CD4-positive, CD25-positive, alpha-beta regulatory T cell (primary cell): ENCODE measurements at regions not wholly inside any gene's neighbourhood (a gene's known extent, or its start where the extent isn't known, plus 50 kb on each side); places are given as distances from the start of the nearest gene placed in this dataset.

Experiments used
- ATAC-seq, 2 donors: fragments of 150-1000 bp; cut with Tn5 transposase; one replicate each; pipeline ENCODE4 v1.10.0; 2021; ENCODE audit warnings: low read depth in 2 of 2, moderate number of reproducible peaks in 2 of 2, moderate library complexity in 1 of 2
- DNase-seq, 3 donors: peaks; one replicate each; pipeline versions ENCODE4 v3.0.0 to v3.0.0-alpha.2; 2012 to 2022; ENCODE audit warnings: mixed read lengths in 1 of 3
- H3K27ac ChIP-seq: one replicate; pipeline ENCODE4 v1.7.0; 2013; ENCODE audit warnings: mild to moderate bottlenecking, low read length; ENCODE audit not compliant: insufficient read depth, poor library complexity, severe bottlenecking
- H3K27me3 ChIP-seq: one replicate; pipeline ENCODE4 v1.7.0; 2013; ENCODE audit warnings: low read length; ENCODE audit not compliant: control insufficient read depth, insufficient read depth
- H3K36me3 ChIP-seq: one replicate; pipeline ENCODE4 v1.7.0; 2013; ENCODE audit warnings: mild to moderate bottlenecking, low read length, moderate library complexity; ENCODE audit not compliant: control insufficient read depth, insufficient read depth
- H3K4me1 ChIP-seq: 2 replicates; pipeline ENCODE4 v1.7.0; 2013; ENCODE audit warnings: mild to moderate bottlenecking, low read length; ENCODE audit not compliant: insufficient read depth, control insufficient read depth, poor library complexity, severe bottlenecking
- H3K4me3 ChIP-seq: one replicate; pipeline ENCODE4 v1.7.0; 2013; ENCODE audit warnings: low read depth, mild to moderate bottlenecking, low read length, moderate library complexity
- H3K9me3 ChIP-seq, 2 experiments: 1 replicate in 1 of 2; 2 replicates in 1 of 2; pipeline ENCODE4 v1.7.0; 2013; ENCODE audit warnings: low read length in 2 of 2, mild to moderate bottlenecking in 1 of 2, moderate library complexity in 1 of 2; ENCODE audit not compliant: control insufficient read depth in 2 of 2
- H3K27ac Mint-ChIP-seq, 3 donors: one replicate each; pipeline ENCODE4 v1.8.0; 2020 to 2022; ENCODE audit warnings: mild to moderate bottlenecking in 3 of 3, mixed read lengths in 3 of 3, moderate library complexity in 2 of 3
- H3K27me3 Mint-ChIP-seq: one replicate; pipeline ENCODE4 v1.8.0; 2022; ENCODE audit warnings: mild to moderate bottlenecking, mixed read lengths
- H3K36me3 Mint-ChIP-seq: one replicate; pipeline ENCODE4 v1.8.0; 2020; ENCODE audit warnings: mixed read lengths
- H3K4me1 Mint-ChIP-seq, 4 donors: one replicate each; pipeline ENCODE4 v1.8.0; 2020 to 2022; ENCODE audit warnings: mixed read lengths in 4 of 4, mild to moderate bottlenecking in 1 of 4
- H3K4me3 Mint-ChIP-seq, 4 donors: one replicate each; pipeline ENCODE4 v1.8.0; 2020 to 2022; ENCODE audit warnings: mild to moderate bottlenecking in 4 of 4, mixed read lengths in 4 of 4, moderate library complexity in 3 of 4
- H3K9me3 Mint-ChIP-seq, 7 donors: one replicate each; pipeline ENCODE4 v1.8.0; 2020 to 2022; ENCODE audit warnings: mixed read lengths in 7 of 7, mild to moderate bottlenecking in 3 of 7, moderate library complexity in 2 of 7

DNA sequence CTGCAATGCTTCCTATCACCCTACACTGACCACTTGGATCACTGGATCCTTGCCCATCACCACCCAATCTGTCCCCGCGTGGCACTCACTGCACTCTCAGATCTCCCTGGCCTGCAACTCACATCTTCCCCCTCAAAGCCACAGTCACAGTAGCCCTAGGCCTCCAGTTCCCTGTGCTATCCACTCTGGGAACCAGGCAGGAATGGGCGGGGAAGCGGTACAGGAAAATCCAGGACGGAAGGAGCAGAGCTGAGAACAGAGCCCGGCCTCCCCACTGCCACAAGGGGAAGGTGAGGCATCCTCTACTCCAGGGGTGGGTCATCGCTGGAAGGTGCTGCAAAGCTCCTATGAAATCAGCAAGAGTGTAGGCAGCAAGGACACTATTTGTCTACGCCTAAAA, 102.6 kb downstream of the ESM1 start:
- Histone ChIP-seq H3K9me3 (no peaks in the 10 kb centered on the region), H3K36me3 (no peaks in the 10 kb centered on the region), H3K4me1 (peaks cover 9% of the 10 kb centered on the region), H3K4me3 (no peak overlapping the region), H3K27ac (no peak overlapping the region), H3K27me3 (peaks cover 41% of the 10 kb centered on the region)
- Mint-ChIP-seq H3K27me3 (peaks cover 74% of the 10 kb centered on the region), H3K4me3 (peak overlapping the region in 2 of 4 donors; percentile 6 to 71), H3K36me3 (peaks cover 3% of the 10 kb centered on the region), H3K27ac (no peak overlapping the region), H3K9me3 (no peaks in the 10 kb centered on the region), H3K4me1 (peaks cover 0 to 10% (median 6%) of the 10 kb centered on the region in 4 donors)
- ATAC-seq (no peak), DNase-seq (no peak)

DNA sequence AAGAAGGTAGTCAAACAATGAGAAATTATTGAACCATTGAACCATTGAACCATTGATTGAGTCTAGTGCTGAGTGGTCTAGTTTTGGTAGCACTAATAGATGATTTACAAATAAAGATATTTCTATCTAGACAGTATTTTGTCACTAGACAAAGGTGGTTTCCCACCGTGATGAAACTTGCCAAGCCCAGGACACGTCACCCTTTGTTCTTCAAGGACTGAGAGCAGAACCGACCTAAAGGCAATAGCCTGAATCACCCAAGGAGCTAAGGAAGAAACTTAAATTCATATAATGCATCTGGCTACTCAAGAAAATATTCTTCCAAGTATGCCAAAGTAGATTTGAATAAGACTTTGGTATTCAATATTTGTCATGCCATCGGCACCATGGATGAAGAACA, 103.3 kb downstream of the ESM1 start:
- Histone ChIP-seq H3K36me3 (no peaks in the 10 kb centered on the region), H3K9me3 (no peaks in the 10 kb centered on the region), H3K4me1 (peaks cover 9% of the 10 kb centered on the region), H3K27me3 (peaks cover 43% of the 10 kb centered on the region), H3K4me3 (no peak overlapping the region), H3K27ac (no peak overlapping the region)
- Mint-ChIP-seq H3K4me1 (peaks cover 0 to 10% (median 6%) of the 10 kb centered on the region in 4 donors), H3K4me3 (no peak overlapping the region), H3K36me3 (peaks cover 3% of the 10 kb centered on the region), H3K27ac (no peak overlapping the region), H3K27me3 (peaks cover 69% of the 10 kb centered on the region), H3K9me3 (no peaks in the 10 kb centered on the region)
- DNase-seq (no peak), ATAC-seq (no peak)

DNA sequence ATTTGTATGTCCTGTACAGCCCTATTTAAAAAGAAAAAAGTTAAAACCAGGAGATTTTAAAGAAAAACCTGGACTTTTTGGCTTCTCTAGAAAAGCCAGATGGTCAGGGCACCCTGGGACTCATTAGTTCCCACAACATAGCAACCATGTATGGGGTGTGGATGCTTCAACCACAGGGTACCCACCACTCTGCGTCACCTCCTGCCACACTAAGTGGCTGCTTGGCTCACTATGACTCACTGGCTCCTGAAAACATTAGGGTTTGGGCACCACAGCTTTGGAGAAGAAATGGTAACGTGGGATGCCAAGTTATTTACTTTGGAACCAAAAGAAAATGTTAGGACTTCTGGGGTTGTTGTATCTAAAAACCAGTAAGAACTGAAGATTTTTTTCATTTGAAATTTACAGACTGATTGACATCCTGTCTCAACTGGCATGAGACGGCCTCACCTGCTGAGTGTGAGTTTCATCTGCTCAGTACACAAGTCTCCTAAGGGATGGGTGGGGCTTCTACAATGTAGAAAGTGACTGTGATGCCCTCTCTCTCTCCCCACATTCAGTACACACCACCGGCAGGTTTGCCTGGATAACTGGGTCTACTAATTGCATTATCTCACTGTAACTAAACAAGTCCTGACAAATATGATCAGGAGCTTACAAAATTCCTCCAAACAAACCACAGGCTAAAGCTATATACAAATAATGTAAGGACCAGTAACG, 103.9 kb downstream of the ESM1 start:
- Mint-ChIP-seq H3K27me3 (peaks cover 67% of the 10 kb centered on the region), H3K4me1 (peaks cover 0 to 10% (median 6%) of the 10 kb centered on the region in 4 donors), H3K9me3 (no peaks in the 10 kb centered on the region), H3K4me3 (no peak overlapping the region), H3K36me3 (peaks cover 3% of the 10 kb centered on the region), H3K27ac (no peak overlapping the region)
- Histone ChIP-seq H3K4me3 (no peak overlapping the region), H3K9me3 (no peaks in the 10 kb centered on the region), H3K27ac (no peak overlapping the region), H3K27me3 (peaks cover 48% of the 10 kb centered on the region), H3K4me1 (peaks cover 9% of the 10 kb centered on the region), H3K36me3 (no peaks in the 10 kb centered on the region)
- ATAC-seq (peak in 1 of 2 donors; percentile 40), DNase-seq (peak in 1 of 3 donors; percentile 48)

DNA sequence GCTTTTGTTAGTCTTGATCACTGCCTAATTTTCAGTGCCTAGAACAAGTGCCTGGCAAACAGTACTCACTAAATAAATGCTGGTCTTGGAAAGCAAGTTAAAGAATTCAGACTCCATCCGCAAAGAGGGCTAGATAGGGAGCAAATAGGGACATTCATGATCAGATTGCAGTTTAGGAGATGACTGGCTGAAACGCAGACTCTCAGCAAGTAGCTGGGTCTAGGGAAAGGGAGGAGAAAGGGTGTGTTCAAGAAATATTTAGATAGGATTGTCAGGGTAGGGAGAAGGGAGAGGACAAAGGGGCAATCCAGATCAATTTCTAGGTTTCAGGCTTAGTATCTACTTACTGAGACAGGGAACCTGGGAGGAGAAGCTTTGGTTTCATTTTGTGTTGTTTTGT, 108.4 kb downstream of the ESM1 start:
- H3K4me3 Mint-ChIP-seq = no peak overlapping the region
- H3K4me3 ChIP-seq = no peak overlapping the region
- no peak overlapping the region for H3K27ac ChIP-seq
- no peaks in the 10 kb centered on the region for H3K4me1 Mint-ChIP-seq
- ATAC-seq = no peak
- peaks cover 0 to 2% (median 0%) of the 10 kb centered on the region in 7 donors for H3K9me3 Mint-ChIP-seq
- H3K27me3 ChIP-seq = peaks cover 31% of the 10 kb centered on the region
- H3K27ac Mint-ChIP-seq = peak overlapping the region in 1 of 3 donors; percentile 79
- H3K9me3 ChIP-seq = no peaks in the 10 kb centered on the region
- no peaks in the 10 kb centered on the region for H3K36me3 Mint-ChIP-seq
- H3K4me1 ChIP-seq = no peaks in the 10 kb centered on the region
- no peaks in the 10 kb centered on the region for H3K36me3 ChIP-seq
- no peak for DNase-seq
- H3K27me3 Mint-ChIP-seq = peaks cover 58% of the 10 kb centered on the region

GRCh38 chr5:54876556-54876955, 108.8 kb downstream of the ESM1 start:
- Mint-ChIP-seq H3K9me3 (peaks cover 0 to 2% (median 0%) of the 10 kb centered on the region in 7 donors), H3K4me1 (no peaks in the 10 kb centered on the region), H3K27me3 (peaks cover 58% of the 10 kb centered on the region), H3K27ac (no peak overlapping the region), H3K4me3 (no peak overlapping the region), H3K36me3 (no peaks in the 10 kb centered on the region)
- DNase-seq (no peak), ATAC-seq (no peak)
- Histone ChIP-seq H3K27ac (no peak overlapping the region), H3K27me3 (peaks cover 30% of the 10 kb centered on the region), H3K36me3 (no peaks in the 10 kb centered on the region), H3K4me1 (no peaks in the 10 kb centered on the region), H3K9me3 (no peaks in the 10 kb centered on the region), H3K4me3 (no peak overlapping the region)

DNA sequence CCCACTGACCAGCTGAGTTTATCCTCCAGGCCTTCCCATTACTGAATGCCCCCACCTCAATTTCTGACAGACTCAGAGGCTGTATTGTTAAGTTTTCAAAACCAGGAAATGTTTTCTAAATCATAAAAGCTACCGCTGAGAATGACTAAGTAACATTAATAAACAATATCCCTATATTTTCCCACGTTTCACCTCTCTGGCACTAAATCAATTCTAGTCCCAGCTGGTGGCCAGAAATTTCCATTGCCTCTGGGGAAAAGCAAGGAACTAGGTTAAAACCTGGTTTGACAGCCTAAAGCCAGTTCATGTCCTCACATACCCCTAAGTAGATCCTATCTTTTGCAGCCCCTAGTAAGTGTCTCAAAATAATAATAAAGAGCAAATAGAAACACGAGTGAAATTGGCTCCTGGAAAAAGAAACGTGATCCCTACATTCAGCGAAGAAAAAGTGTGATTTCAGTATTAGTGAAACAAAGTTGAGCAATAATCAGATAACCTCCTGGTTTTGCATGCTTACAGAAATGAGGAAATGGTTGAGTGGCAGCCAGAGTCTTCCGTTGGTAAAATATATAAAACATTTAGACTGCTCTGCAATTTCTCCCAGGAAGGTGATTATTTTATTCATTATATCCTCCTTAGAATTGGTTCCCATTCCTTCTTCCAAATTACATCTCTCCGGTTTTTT, 110.9 kb downstream of the ESM1 start:
- no peaks in the 10 kb centered on the region for H3K4me1 Mint-ChIP-seq
- peaks cover 57% of the 10 kb centered on the region for H3K27me3 Mint-ChIP-seq
- ATAC-seq = no peak
- Histone ChIP-seq H3K27me3 (peaks cover 41% of the 10 kb centered on the region), H3K9me3 (no peaks in the 10 kb centered on the region), H3K36me3 (no peaks in the 10 kb centered on the region), H3K4me1 (no peaks in the 10 kb centered on the region), H3K4me3 (no peak overlapping the region), H3K27ac (no peak overlapping the region)
- H3K9me3 Mint-ChIP-seq = peaks cover 0 to 2% (median 0%) of the 10 kb centered on the region in 7 donors
- no peak overlapping the region for H3K27ac Mint-ChIP-seq
- no peak overlapping the region for H3K4me3 Mint-ChIP-seq
- no peak for DNase-seq
- no peaks in the 10 kb centered on the region for H3K36me3 Mint-ChIP-seq

DNA sequence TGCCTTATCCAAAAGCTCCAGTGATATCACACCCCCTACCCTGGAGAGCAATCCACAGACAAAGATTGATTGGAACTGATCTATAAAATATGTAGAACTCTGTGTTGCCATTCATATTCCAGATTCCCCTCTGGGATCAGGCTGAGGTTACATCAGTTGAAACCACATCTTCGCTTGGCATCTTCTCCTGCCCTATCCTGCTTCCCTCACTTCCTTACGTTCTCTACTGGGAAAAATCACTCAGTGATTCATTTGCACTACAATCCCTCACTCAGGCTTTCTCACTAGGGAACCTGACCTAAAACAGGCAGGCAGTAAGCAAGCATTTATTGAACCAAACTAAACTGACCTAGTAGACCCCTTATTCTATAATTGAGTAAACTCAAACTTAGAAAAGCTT, 111.7 kb downstream of the ESM1 start:
- peaks cover 65% of the 10 kb centered on the region for H3K27me3 Mint-ChIP-seq
- ATAC-seq (no peak), DNase-seq (no peak)
- H3K36me3 Mint-ChIP-seq = no peaks in the 10 kb centered on the region
- H3K4me1 ChIP-seq = no peaks in the 10 kb centered on the region
- no peak overlapping the region for H3K4me3 ChIP-seq
- H3K27me3 ChIP-seq = peaks cover 46% of the 10 kb centered on the region
- no peaks in the 10 kb centered on the region for H3K9me3 ChIP-seq
- no peaks in the 10 kb centered on the region for H3K4me1 Mint-ChIP-seq
- no peaks in the 10 kb centered on the region for H3K36me3 ChIP-seq
- H3K4me3 Mint-ChIP-seq = no peak overlapping the region
- no peak overlapping the region for H3K27ac ChIP-seq
- H3K9me3 Mint-ChIP-seq = peaks cover 0 to 2% (median 0%) of the 10 kb centered on the region in 7 donors
- H3K27ac Mint-ChIP-seq = no peak overlapping the region

DNA sequence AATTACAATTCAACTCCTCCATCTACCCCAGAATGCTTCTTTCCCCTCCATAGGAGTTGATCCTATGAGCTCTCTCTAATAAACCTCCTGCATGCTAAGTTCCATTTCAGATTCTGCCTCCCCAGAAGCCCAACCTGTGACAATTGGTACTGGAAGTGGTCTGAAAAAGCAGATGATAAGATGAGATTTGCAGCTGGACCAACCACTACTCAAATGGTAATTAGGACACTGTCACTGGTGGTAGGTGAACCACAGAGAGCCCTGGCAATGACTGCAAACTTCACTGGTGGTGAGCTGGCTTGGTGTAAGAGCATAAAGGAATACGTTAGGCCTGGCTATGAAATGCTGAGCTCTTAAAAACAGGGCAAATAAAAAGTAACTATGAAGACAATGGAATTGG, 112.6 kb downstream of the ESM1 start:
- H3K4me3 Mint-ChIP-seq = no peak overlapping the region
- no peaks in the 10 kb centered on the region for H3K4me1 Mint-ChIP-seq
- H3K36me3 Mint-ChIP-seq = no peaks in the 10 kb centered on the region
- Histone ChIP-seq H3K4me1 (no peaks in the 10 kb centered on the region), H3K36me3 (no peaks in the 10 kb centered on the region), H3K4me3 (no peak overlapping the region), H3K27me3 (peaks cover 49% of the 10 kb centered on the region), H3K27ac (no peak overlapping the region), H3K9me3 (no peaks in the 10 kb centered on the region)
- peaks cover 67% of the 10 kb centered on the region for H3K27me3 Mint-ChIP-seq
- no peak for ATAC-seq
- no peak overlapping the region for H3K27ac Mint-ChIP-seq
- DNase-seq = no peak
- H3K9me3 Mint-ChIP-seq = peaks cover 0 to 2% (median 0%) of the 10 kb centered on the region in 7 donors
